Colonic mucosa (tissue), 4 donors: ENCODE measurements at regions not wholly inside any gene's neighbourhood (a gene's known extent, or its start where the extent isn't known, plus 50 kb on each side); places are given as distances from the start of the nearest gene placed in this dataset.

ENCODE experiments used
- DNase-seq: peaks from one replicate; pipeline ENCODE4 v3.0.0-alpha.2; 2020
- H3K27ac ChIP-seq: fragments of 200-600 bp; one replicate; pipeline ENCODE4 v1.8.0; 2021
- H3K27me3 ChIP-seq: fragments of 200-600 bp; one replicate; pipeline ENCODE4 v1.8.0; 2021
- H3K36me3 ChIP-seq: fragments of 200-600 bp; one replicate; pipeline ENCODE4 v1.8.0; 2021
- H3K4me1 ChIP-seq: fragments of 200-600 bp; one replicate; pipeline ENCODE4 v1.8.0; 2021; ENCODE audit warnings: mild to moderate bottlenecking
- H3K4me3 ChIP-seq: fragments of 200-600 bp; one replicate; pipeline ENCODE4 v1.8.0; 2021
- H3K9ac ChIP-seq, 2 donors: one replicate each; pipeline ENCODE4 v1.7.0; 2013; ENCODE audit warnings: control low read depth in 2 of 2, low read depth in 2 of 2, low read length in 2 of 2
- H3K9me3 ChIP-seq: fragments of 200-600 bp; one replicate; pipeline ENCODE4 v1.8.0; 2021
- CTCF ChIP-seq: fragments of 200-600 bp; IDR thresholded peaks from one replicate; pipeline ENCODE4 v1.8.0; 2022; ENCODE audit warnings: antibody characterized with exemption, mild to moderate bottlenecking
- intact Hi-C: fragments of 100-400 bp; cut with DNase I; formaldehyde crosslinking; loops from one replicate; pipeline ENCODE4 v1.14.1; 2022
- donor health status: healthy.
- donor health status: DM: no; HTN: no; CAD: no.
- donor health status: DM: no; HTN: no; CAD: no.

GRCh38 chr2:192574552-192574951 is 379.8 kb upstream of the TMEFF2 start:
- H3K9ac ChIP-seq = no peak overlapping the region
- no peaks in the 10 kb centered on the region for H3K36me3 ChIP-seq
- no peak overlapping the region for H3K27ac ChIP-seq
- H3K4me3 ChIP-seq = no peak overlapping the region
- no peaks in the 10 kb centered on the region for H3K9me3 ChIP-seq
- H3K27me3 ChIP-seq = no peaks in the 10 kb centered on the region
- TF ChIP-seq CTCF = no peak
- intact Hi-C loops = no loop called here
- no peaks in the 10 kb centered on the region for H3K4me1 ChIP-seq
- DNase-seq = no peak

- no peaks in the 10 kb centered on the region for H3K36me3 ChIP-seq
- no peaks in the 10 kb centered on the region for H3K9me3 ChIP-seq
- no peak overlapping the region for H3K9ac ChIP-seq
- intact Hi-C loops = no loop called here
- no peak overlapping the region for H3K27ac ChIP-seq
- DNase-seq = no peak
- no peaks in the 10 kb centered on the region for H3K4me1 ChIP-seq
- no peaks in the 10 kb centered on the region for H3K27me3 ChIP-seq
- TF ChIP-seq CTCF = no peak
- H3K4me3 ChIP-seq = no peak overlapping the region
These were observed 376.9 kb upstream of the TMEFF2 start for GRCh38 chr2:192571636-192572035.

- no peaks in the 10 kb centered on the region for H3K36me3 ChIP-seq
These were observed 376.1 kb upstream of the TMEFF2 start for GRCh38 chr2:192570788-192571187.

GRCh38 chr2:192566863-192567262 is 372.1 kb upstream of the TMEFF2 start:
- DNase-seq = no peak
- no peaks in the 10 kb centered on the region for H3K4me1 ChIP-seq
- no peak for TF ChIP-seq CTCF
- no peaks in the 10 kb centered on the region for H3K36me3 ChIP-seq
- no peaks in the 10 kb centered on the region for H3K9me3 ChIP-seq
- H3K9ac ChIP-seq = no peak overlapping the region
- no peak overlapping the region for H3K27ac ChIP-seq
- intact Hi-C loops = no loop called here
- no peak overlapping the region for H3K4me3 ChIP-seq
- H3K27me3 ChIP-seq = no peaks in the 10 kb centered on the region

More at GRCh38 chr2:192570788-192571187, 376.1 kb upstream of the TMEFF2 start:
- no peaks in the 10 kb centered on the region for H3K4me1 ChIP-seq
- no peak for DNase-seq
- H3K9ac ChIP-seq = no peak overlapping the region
- intact Hi-C loops = no loop called here
- no peaks in the 10 kb centered on the region for H3K9me3 ChIP-seq
- H3K27me3 ChIP-seq = no peaks in the 10 kb centered on the region
- H3K27ac ChIP-seq = no peak overlapping the region
- TF ChIP-seq CTCF = no peak
- H3K4me3 ChIP-seq = no peak overlapping the region

GRCh38 chr2:192560326-192560725 is 365.6 kb upstream of the TMEFF2 start:
- no peaks in the 10 kb centered on the region for H3K36me3 ChIP-seq
- no peaks in the 10 kb centered on the region for H3K4me1 ChIP-seq
- H3K27me3 ChIP-seq = no peaks in the 10 kb centered on the region
- no peak overlapping the region for H3K9ac ChIP-seq
- intact Hi-C loops = no loop called here
- H3K9me3 ChIP-seq = no peaks in the 10 kb centered on the region
- no peak for DNase-seq
- TF ChIP-seq CTCF = no peak
- peak overlapping the region; percentile 34 for H3K27ac ChIP-seq
- H3K4me3 ChIP-seq = no peak overlapping the region

- Histone ChIP-seq H3K4me3 (no peak overlapping the region), H3K9me3 (no peaks in the 10 kb centered on the region), H3K27me3 (no peaks in the 10 kb centered on the region), H3K9ac (no peak overlapping the region), H3K4me1 (no peaks in the 10 kb centered on the region), H3K36me3 (no peaks in the 10 kb centered on the region), H3K27ac (peak overlapping the region; percentile 34)
- DNase-seq = peak; percentile 48
- no peak for TF ChIP-seq CTCF
- intact Hi-C loops = no loop called here
These were observed 364.9 kb upstream of the TMEFF2 start for GRCh38 chr2:192559587-192559986.
